ENCODE measurements at regions not wholly inside any gene's neighbourhood (a gene's known extent, or its start where the extent isn't known, plus 50 kb on each side); places are given as distances from the start of the nearest gene placed in this dataset.
A peak's percentile ranks its signal among the peaks of the same experiment; 100 is the strongest.
"Not testable (repeated sequence)": the region's sequence is repeated elsewhere in the genome, so short reads cannot be mapped to it uniquely, and the experiment has no call there.

DNA sequence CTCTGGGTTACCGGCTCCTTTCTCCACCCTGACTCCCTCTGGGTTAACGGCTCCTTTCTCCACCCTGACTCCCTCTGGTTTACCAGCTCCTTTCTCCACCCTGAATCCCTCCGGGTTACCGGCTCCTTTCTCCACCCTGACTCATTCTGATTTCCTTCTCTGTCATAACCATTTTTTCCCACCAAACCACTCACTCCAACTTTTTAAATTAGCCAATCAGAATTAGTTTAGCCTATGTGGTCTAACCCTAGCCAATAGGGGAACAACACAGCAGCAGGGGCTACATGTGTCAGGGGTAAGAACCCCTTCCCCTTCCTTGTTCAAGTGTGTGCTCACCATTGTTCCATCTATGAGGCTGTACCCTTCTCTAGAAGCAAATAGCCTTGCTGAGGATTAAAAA, 98.4 kb upstream of the RBM19 start:
- ATAC-seq: no peak
- no peaks in the 10 kb centered on the region; a peak in 1 of 5 replicates for H3K4me1 ChIP-seq (replicated peaks in 1 of 2; ENCODE audit: control insufficient read depth in 2 of 2, insufficient read depth in 2 of 2, low read length in 2 of 2)
- intact Hi-C loops (cut with micrococcal nuclease): no loop called here
- H3K36me3 ChIP-seq (ENCODE audit: control insufficient read depth, insufficient read depth, low read length): no peaks in the 10 kb centered on the region
- no peaks in the 10 kb centered on the region for H4K20me1 ChIP-seq (replicated peaks; ENCODE audit: control insufficient read depth, insufficient read depth, low read length)
- no peaks in the 10 kb centered on the region for H3K9me1 ChIP-seq (ENCODE audit: control insufficient read depth, insufficient read depth, low read length)
- no peak overlapping the region for H3K9ac ChIP-seq (ENCODE audit: insufficient read depth in 1 of 2, low read depth in 2 of 2, low read length in 2 of 2)
- H3K27ac ChIP-seq (ENCODE audit: extremely low read depth, low read depth, low read length): no peak overlapping the region
- TF ChIP-seq TRIM28 (IDR thresholded peaks at IDR 0.05): no peak
- TF ChIP-seq, protein P1, sequence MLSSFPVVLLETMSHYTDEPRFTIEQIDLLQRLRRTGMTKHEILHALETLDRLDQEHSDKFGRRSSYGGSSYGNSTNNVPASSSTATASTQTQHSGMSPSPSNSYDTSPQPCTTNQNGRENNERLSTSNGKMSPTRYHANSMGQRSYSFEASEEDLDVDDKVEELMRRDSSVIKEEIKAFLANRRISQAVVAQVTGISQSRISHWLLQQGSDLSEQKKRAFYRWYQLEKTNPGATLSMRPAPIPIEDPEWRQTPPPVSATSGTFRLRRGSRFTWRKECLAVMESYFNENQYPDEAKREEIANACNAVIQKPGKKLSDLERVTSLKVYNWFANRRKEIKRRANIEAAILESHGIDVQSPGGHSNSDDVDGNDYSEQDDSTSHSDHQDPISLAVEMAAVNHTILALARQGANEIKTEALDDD (IDR thresholded peaks at IDR 0.05): 0 out of 2 replicates have a peak, but pooled peaks have one; percentile 8
- ChIA-PET POLR2A (no interaction called here), CTCF (ENCODE audit: low intra/inter-chr PET ratio) (no interaction called here)
- no peak for DNase-seq (ENCODE audit: extremely low read depth in 1 of 4, low spot score in 3 of 4)
- H3K79me2 ChIP-seq (ENCODE audit: control insufficient read depth, insufficient read depth, low read length): no peaks in the 10 kb centered on the region
- no peak overlapping the region for H3K4me3 ChIP-seq
- H3K27me3 ChIP-seq (ENCODE audit: control insufficient read depth in 2 of 2, insufficient read depth in 2 of 2, low read length in 2 of 2): no peaks in the 10 kb centered on the region; a peak in 1 of 5 replicates
- no peaks in the 10 kb centered on the region for H3K9me3 ChIP-seq (replicated peaks; ENCODE audit: control insufficient read depth, insufficient read depth, low read depth, low read length)
- FAIRE-seq: no peak
- WGBS (ENCODE audit: insufficient coverage, low coverage, missing lambda C conversion rate): 0% methylated on average over 3 of the region's 4 CpGs
- BruUV-seq (replicated peaks): no TSS peak
- in situ Hi-C loops (cut with MboI): no loop called here
- no peak overlapping the region for H2AFZ ChIP-seq (ENCODE audit: low read depth, low read length)
- H3K4me2 ChIP-seq (ENCODE audit: insufficient read depth, low read length): no peak overlapping the region

DNA sequence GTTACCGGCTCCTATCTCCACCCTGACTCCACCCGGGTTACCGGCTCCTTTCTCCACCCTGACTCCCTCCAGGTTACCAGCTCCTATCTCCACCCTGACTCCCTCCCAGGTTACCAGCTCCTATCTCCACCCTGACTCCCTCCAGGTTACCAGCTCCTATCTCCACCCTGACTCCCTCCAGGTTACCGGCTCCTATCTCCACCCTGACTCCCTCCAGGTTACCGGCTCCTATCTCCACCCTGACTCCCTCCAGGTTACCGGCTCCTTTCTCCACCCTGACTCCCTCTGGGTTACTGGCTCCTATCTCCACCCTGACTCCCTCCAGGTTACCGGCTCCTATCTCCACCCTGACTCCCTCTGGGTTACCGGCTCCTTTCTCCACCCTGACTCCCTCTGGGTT, 97.9 kb upstream of the RBM19 start:
- H3K9me1 ChIP-seq (ENCODE audit: control insufficient read depth, insufficient read depth, low read length); H3K9me3 ChIP-seq (replicated peaks; ENCODE audit: control insufficient read depth, insufficient read depth, low read depth, low read length): not testable (repeated sequence)

More for the DNA sequence above, 97.9 kb upstream of the RBM19 start:
- H3K27me3 ChIP-seq (ENCODE audit: control insufficient read depth in 2 of 2, insufficient read depth in 2 of 2, low read length in 2 of 2); FAIRE-seq; ATAC-seq; H2AFZ ChIP-seq (ENCODE audit: low read depth, low read length); H3K27ac ChIP-seq (ENCODE audit: extremely low read depth, low read depth, low read length); H4K20me1 ChIP-seq (replicated peaks; ENCODE audit: control insufficient read depth, insufficient read depth, low read length); H3K4me1 ChIP-seq (replicated peaks in 1 of 2; ENCODE audit: control insufficient read depth in 2 of 2, insufficient read depth in 2 of 2, low read length in 2 of 2); BruUV-seq (replicated peaks); H3K36me3 ChIP-seq (ENCODE audit: control insufficient read depth, insufficient read depth, low read length); in situ Hi-C loops (cut with MboI); H3K9ac ChIP-seq (ENCODE audit: insufficient read depth in 1 of 2, low read depth in 2 of 2, low read length in 2 of 2); H3K4me3 ChIP-seq; CTCF ChIA-PET (ENCODE audit: low intra/inter-chr PET ratio); H3K79me2 ChIP-seq (ENCODE audit: control insufficient read depth, insufficient read depth, low read length); POLR2A ChIA-PET; intact Hi-C loops (cut with micrococcal nuclease); H3K4me2 ChIP-seq (ENCODE audit: insufficient read depth, low read length): not testable (repeated sequence)
- TF ChIP-seq, protein P1 (IDR thresholded peaks at IDR 0.05): peak; percentile 45; the same call in 1 of the 2 replicates
- WGBS (ENCODE audit: insufficient coverage, low coverage, missing lambda C conversion rate): 2% methylated on average over 8 of the region's 8 CpGs
- peak in 1 of 4 experiments; percentile 14 for DNase-seq (ENCODE audit: extremely low read depth in 1 of 4, low spot score in 3 of 4)
